Tibial nerve (tissue), 4 donors: ENCODE measurements at regions not wholly inside any gene's neighbourhood (a gene's known extent, or its start where the extent isn't known, plus 50 kb on each side); places are given as distances from the start of the nearest gene placed in this dataset.

Source experiments
- CTCF ChIP-seq, 5 experiments: fragments of 200-600 bp in 3 of 5; fragments of 450-650 bp in 2 of 5; sonication (generic) in 3 of 5; IDR thresholded peaks; one replicate each; pipeline ENCODE4 v1.5.1; 2016 to 2019; ENCODE audit warnings: antibody characterized with exemption in 5 of 5, mild to moderate bottlenecking in 3 of 5, moderate library complexity in 2 of 5
- EP300 ChIP-seq, 2 donors: sonication (generic); formaldehyde crosslinking; IDR thresholded peaks; one replicate each; pipeline ENCODE4 v1.6.1; 2017; ENCODE audit warnings: antibody characterized with exemption in 2 of 2, mild to moderate bottlenecking in 1 of 2
- POLR2A ChIP-seq, 2 donors: fragments of 450-650 bp; IDR thresholded peaks; one replicate each; pipeline ENCODE4 v1.6.1; 2017; ENCODE audit warnings: antibody characterized with exemption in 2 of 2, mild to moderate bottlenecking in 2 of 2, moderate library complexity in 2 of 2

GRCh38 chr6:44582930-44583329 lies 195.4 kb downstream of the CDC5L start:
- TF ChIP-seq CTCF (IDR thresholded peaks at IDR 0.05) (no peak), POLR2A (IDR thresholded peaks at IDR 0.05) (no peak), EP300 (IDR thresholded peaks at IDR 0.05) (no peak)
